NK-92 treated with Interleukin-12 subunit alpha and Interleukin-12 subunit beta, amount 100 ng/mL, for 24 hours (cell line): ENCODE measurements at regions not wholly inside any gene's neighbourhood (a gene's known extent, or its start where the extent isn't known, plus 50 kb on each side); places are given as distances from the start of the nearest gene placed in this dataset.

Experiments used
- DNase-seq: peaks from one replicate; lab custom pipeline; 2025; lab: John Stamatoyannopoulos, UW

DNA sequence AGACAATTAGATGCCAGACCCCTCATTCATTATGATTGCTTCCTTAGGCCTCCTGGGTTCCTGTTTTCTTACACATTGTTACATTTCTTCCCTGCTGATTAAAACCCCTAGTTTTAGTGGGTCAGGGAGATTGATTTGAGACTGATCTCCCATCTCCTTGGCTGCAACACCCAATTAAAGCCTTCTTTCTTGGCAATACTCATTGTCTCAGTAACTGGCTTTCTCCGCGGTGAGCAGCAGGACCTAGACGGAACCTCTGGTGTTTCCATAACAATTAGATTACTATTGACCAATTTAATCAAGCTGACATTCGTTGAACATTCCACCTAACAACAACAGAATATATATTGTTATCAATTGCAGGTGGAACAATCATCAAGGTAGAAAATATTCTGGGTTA lies 1676.4 kb upstream of the SLC39A10 start:
- DNase-seq = no peak

GRCh38 chr2:193973781-193974180 lies 1683.2 kb upstream of the SLC39A10 start:
- DNase-seq = no peak

DNA sequence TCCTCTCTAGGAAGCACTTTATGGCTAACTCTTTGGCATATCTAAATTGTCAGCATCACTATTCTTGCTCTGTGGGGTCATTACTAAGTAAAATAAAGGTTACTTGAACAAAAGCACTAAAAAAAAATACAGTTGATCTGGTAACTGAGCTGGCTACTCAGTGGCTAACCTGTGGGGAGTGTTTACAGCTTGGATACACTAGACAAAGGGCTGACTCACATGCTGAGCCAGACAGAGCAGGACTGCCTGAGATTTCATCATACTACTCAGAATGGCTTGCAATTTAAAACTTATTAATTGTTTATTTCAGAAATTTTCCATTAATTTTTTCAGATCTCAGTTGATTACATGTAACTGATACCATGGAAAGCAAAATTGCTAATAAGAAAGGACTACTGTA lies 1690.4 kb upstream of the SLC39A10 start:
- DNase-seq = no peak

- DNase-seq = no peak
Observed at GRCh38 chr2:193965263-193965662, 1691.8 kb upstream of the SLC39A10 start.

- DNase-seq = no peak
Observed at GRCh38 chr2:193963472-193964119, 1693.4 kb upstream of the SLC39A10 start.

DNA sequence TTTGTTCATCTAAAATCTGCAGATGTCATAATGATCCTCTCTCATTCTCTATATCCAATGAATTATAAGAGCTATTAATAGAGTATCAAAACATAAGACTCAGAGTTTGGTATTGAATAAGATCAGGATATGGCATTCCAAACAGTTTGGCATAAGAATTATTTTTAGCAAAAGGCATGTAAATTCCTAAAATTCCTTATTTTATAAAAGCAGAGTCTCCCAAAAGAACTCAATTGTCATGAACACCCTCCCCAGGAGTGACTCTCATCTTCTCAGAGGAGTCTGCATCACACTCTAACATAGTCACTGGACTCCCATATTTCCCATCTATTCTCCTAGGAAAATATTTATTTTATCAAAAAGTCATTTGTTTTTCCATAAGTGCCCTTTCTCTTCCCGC lies 1710.2 kb upstream of the SLC39A10 start:
- no peak for DNase-seq

DNA sequence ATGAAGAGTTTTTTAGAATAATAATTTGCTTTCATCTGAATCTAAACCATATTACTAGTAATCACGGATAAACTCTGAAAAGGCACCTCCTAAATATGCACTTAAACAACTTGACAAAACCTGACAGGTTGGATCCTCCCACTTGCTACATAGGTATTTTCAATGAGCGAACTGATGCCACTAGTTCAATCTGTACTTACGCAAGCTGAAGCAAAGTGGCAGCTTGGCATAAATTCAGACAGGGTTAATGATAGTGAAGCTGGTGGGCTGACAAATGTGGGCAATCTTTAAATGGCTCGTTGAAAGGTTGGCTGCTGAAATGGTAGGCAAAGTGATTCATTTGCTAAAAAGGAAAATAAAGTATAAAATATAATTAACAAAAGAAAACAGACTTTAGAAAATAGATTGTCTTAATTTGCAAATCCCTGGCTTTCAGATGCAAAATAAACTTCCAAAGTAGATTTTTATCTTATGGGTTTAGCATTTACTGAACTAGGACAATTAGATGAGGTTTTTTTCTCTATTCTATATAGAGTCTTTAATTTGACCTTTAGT lies 1713.5 kb upstream of the SLC39A10 start:
- no peak for DNase-seq

GRCh38 chr2:193935114-193935513 lies 1721.9 kb upstream of the SLC39A10 start:
- DNase-seq = no peak

DNA sequence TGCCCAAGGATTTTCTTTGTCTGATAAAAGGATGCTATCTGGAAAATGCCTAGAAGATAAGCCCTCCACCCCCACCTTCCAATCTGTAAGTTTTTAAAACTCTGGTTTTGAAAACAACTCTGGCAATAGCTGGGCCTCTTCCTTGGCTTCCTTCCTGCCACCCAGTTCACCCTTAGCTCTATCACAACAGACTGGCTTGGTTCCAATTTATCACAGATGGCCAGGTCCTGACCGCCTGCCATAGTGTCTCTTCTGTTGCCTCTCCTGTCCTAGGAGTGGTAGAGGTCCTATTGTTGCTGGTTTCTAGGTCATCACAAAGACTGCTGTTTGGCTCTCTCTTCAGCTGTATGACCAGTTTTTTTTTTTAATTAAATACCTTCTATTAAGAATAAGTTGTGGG lies 1727.9 kb upstream of the SLC39A10 start:
- DNase-seq = no peak

GRCh38 chr2:193907561-193907960 lies 1712.8 kb upstream of the TMEFF2 start:
- no peak for DNase-seq

GRCh38 chr2:193900292-193900691 lies 1705.6 kb upstream of the TMEFF2 start:
- DNase-seq = no peak

DNA sequence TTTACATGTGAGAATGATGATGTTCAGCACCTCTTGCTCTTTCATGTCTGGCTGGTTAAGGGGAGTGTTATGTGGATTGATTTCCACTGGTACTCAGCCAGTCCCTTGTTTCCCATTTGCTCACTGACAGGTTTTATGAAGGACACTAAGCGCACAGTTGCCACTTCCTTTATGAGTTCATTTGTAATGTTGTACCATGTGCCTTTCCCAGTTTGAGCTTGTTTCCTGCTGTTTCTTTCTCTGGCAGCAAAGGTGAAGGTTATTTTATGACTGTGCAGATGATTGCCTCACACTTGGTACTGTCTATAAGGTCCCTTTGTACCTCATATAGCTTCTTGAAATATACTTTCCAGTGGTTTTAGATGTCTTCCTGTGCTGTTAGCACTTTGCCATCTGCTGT lies 1700.5 kb upstream of the TMEFF2 start:
- no peak for DNase-seq

- no peak for DNase-seq
Observed at GRCh38 chr2:193894081-193894480, 1699.3 kb upstream of the TMEFF2 start.

DNA sequence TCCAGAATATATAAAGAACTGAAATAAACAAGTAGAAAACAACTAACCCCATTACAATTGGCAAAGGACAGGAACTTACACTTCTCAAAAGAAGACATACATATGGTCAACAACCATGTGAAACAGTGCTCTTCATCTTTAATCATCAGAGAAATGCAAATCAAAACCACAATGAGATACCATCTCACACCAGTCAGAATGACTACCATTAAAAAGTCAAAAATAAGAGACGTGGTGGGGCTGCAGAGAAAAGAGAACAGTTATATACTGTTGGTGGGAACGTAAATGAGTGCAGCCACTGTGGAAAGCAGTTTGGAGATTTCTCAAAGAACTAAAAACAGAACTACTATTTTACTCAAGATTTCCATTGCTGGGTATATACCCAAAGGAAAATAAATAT lies 1696.3 kb upstream of the TMEFF2 start:
- no peak for DNase-seq

DNA sequence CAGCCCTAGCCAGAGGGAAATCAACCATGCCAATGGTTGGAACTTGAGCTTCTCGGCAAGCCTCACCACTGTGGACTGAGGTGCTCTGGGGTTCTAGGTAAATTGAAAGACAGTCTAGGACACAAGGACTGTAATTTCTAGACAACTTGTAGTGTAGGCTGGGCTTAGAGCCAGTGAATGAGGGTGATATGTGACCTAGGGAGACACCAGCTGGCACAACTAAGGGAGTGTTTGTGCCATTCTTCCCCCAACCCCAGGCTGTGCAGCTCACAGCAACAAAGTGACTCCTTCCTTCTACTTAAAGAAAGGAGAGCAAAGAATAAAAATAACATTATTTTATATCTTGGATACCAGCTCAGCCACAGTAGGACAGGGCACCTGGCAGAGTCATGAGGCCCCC lies 1690.7 kb upstream of the TMEFF2 start:
- no peak for DNase-seq

GRCh38 chr2:193883820-193884219 lies 1689.1 kb upstream of the TMEFF2 start:
- no peak for DNase-seq

DNA sequence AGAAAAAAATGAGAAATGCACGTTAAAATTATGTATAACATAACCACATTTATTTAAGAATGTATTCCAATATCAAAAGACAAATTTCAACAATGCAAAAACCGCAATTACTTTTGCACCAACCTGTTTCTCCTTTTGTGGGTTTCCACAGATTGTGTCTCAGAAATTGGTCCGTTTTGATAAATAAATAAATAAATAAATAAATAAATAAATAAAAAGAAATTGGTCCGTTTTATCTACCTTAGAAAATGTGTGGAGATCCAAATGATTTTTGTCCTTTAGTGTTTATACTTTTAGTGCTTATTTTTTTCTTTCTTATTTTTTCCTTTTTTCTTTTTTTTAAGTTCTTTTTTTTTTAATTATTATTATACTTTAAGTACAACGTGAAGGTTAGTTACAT lies 1682.2 kb upstream of the TMEFF2 start:
- DNase-seq = no peak

DNA sequence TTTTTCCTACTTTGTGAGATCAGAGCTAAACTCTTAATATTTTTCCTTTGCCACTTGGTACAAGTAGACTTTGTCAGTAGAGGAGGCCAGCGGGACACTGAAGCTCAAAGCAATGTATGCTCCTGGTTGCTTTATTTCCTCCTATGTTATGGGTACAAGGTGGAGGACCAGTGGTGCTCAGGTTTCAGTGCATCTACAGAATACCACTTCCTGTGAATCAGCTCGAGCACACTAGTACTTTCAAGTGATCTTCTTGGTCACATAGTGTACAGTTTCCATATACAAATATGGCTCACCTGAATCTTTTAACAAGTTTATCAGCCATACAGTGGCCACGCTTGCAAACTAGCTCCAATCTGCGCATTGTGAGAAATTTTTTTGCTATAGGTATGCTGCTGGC lies 1674.8 kb upstream of the TMEFF2 start:
- DNase-seq = no peak

DNA sequence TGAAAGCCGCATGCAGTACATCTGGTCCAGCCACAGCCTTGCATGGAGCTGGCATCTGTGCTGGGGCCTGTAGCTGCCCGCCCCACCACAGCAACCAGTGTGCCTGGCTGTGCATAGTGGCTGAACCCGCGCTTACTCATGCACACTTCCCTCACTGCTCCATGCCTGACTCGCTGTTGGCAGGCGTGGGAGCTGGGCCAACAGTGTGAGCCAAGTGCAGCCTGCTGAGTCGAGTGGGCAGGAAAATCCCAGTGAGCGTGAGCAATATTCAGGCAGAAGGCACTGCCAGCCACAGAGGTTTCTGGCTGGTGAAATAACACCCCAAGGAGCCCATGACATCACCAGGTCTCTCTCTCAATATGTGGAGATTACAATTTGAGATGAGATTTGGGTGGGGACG lies 1674.1 kb upstream of the TMEFF2 start:
- no peak for DNase-seq

DNA sequence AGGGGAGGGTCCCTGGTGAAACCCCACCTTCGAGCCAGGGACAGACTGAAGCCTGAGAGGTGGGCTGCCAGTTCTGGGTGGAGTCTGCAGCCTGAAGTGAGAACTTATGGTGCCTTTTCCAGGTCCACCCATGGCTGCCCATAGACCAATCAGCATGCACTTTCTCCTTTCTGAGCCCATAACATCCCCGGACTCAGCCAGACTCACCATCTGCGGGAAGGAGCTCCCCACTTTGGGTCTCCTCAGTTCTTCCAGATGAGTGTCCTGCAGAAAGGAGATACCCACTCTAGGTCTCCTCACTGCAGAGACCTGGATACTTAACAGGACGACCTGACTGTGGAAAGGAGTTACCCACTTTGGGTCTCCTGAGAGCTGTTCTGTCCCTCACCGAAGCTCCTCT lies 1673.4 kb upstream of the TMEFF2 start:
- no peak for DNase-seq

- no peak for DNase-seq
Observed at GRCh38 chr2:193867454-193867853, 1672.7 kb upstream of the TMEFF2 start.

- DNase-seq = no peak
Observed at GRCh38 chr2:193861557-193861956, 1666.8 kb upstream of the TMEFF2 start.

DNA sequence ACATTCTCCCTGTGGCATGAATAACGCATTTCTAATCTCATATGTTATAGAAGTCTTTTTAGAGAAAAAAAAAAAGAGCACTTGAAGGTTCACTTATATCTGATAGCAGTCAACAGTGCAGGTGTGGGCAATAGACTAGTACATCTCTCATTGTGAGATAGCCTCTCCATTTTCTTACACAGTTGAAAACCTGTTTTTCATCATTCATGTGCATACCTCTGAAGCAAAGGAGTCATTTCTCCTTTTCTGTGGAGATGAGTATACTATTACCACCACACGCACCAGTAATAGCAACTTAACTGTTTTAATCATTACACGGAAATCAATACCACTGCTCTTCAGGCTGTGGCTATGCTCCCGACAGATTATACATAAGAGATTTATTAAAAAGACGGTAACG lies 1653.3 kb upstream of the TMEFF2 start:
- no peak for DNase-seq

GRCh38 chr2:193847130-193847529 lies 1652.4 kb upstream of the TMEFF2 start:
- no peak for DNase-seq
